ENCODE measurements at regions not wholly inside any gene's neighbourhood (a gene's known extent, or its start where the extent isn't known, plus 50 kb on each side); places are given as distances from the start of the nearest gene placed in this dataset.

- H3K4me3 ChIP-seq = no peak overlapping the region
- no peaks in the 10 kb centered on the region for H3K9me3 ChIP-seq
- H3K36me3 ChIP-seq = no peaks in the 10 kb centered on the region
- no peak for DNase-seq
- H3K27me3 ChIP-seq (replicated peaks in 1 of 7) = no peaks in the 10 kb centered on the region
- no peaks in the 10 kb centered on the region for H3K4me1 ChIP-seq
- intact Hi-C loops (cut with DNase I; ENCODE audit: low total_unique reads) = no loop called here
- WGBS, 5 donors = 69 to 80% (median 76%) methylated on average over 12 of the region's 12 CpGs
- TF ChIP-seq POLR2AphosphoS5 (IDR thresholded peaks at IDR 0.05) = no peak
- TF ChIP-seq POLR2A (IDR thresholded peaks at IDR 0.05) = no peak
- TF ChIP-seq, protein P1, sequence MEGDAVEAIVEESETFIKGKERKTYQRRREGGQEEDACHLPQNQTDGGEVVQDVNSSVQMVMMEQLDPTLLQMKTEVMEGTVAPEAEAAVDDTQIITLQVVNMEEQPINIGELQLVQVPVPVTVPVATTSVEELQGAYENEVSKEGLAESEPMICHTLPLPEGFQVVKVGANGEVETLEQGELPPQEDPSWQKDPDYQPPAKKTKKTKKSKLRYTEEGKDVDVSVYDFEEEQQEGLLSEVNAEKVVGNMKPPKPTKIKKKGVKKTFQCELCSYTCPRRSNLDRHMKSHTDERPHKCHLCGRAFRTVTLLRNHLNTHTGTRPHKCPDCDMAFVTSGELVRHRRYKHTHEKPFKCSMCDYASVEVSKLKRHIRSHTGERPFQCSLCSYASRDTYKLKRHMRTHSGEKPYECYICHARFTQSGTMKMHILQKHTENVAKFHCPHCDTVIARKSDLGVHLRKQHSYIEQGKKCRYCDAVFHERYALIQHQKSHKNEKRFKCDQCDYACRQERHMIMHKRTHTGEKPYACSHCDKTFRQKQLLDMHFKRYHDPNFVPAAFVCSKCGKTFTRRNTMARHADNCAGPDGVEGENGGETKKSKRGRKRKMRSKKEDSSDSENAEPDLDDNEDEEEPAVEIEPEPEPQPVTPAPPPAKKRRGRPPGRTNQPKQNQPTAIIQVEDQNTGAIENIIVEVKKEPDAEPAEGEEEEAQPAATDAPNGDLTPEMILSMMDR (IDR thresholded peaks at IDR 0.05 in 8 of 11, conservative IDR thresholded peaks at IDR 0.05 in 3 of 11) = no peak
- H3K27ac ChIP-seq = no peak overlapping the region
Measured at GRCh38 chr10:52452600-52453493, 138.8 kb downstream of the DKK1 start.

GRCh38 chr10:52453501-52453900 lies 139.4 kb downstream of the DKK1 start:
- 92 to 98% (median 94%) methylated on average over 1 of the region's 1 CpG for WGBS, 5 donors
- intact Hi-C loops (cut with DNase I; ENCODE audit: low total_unique reads) = no loop called here
- no peak overlapping the region for H3K27ac ChIP-seq
- no peak for DNase-seq
- H3K36me3 ChIP-seq = no peaks in the 10 kb centered on the region
- TF ChIP-seq POLR2AphosphoS5 (IDR thresholded peaks at IDR 0.05) (no peak), POLR2A (IDR thresholded peaks at IDR 0.05) (no peak)
- TF ChIP-seq, protein P1 (IDR thresholded peaks at IDR 0.05 in 8 of 11, conservative IDR thresholded peaks at IDR 0.05 in 3 of 11) = no peak
- no peak overlapping the region for H3K4me3 ChIP-seq
- no peaks in the 10 kb centered on the region for H3K27me3 ChIP-seq (replicated peaks in 1 of 7)
- H3K9me3 ChIP-seq = no peaks in the 10 kb centered on the region
- H3K4me1 ChIP-seq = no peaks in the 10 kb centered on the region

DNA sequence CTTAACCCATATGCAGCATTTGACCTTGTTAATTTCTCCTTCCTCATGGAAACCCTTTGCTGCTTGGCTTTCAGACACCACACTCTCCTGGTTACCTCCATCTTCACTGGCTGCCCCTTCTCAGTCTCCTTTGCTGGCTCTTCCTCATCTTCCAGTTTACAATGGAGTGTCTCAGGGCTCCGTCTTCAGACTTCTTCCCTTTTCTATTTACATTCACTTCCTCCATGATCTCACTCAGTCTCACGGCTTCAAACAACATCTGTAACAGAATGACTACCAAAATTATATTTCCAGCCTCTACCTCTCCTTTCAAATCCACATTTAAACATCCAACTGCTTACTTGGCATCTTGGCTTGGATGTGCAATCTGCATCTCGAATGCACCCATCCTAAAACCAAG lies 140.4 kb downstream of the DKK1 start:
- intact Hi-C loops (cut with DNase I; ENCODE audit: low total_unique reads) = no loop called here
- no peak for TF ChIP-seq POLR2AphosphoS5 (IDR thresholded peaks at IDR 0.05)
- TF ChIP-seq, protein P1 (IDR thresholded peaks at IDR 0.05 in 8 of 11, conservative IDR thresholded peaks at IDR 0.05 in 3 of 11) = no peak
- TF ChIP-seq POLR2A (IDR thresholded peaks at IDR 0.05) = no peak
- Histone ChIP-seq H3K4me1 (no peaks in the 10 kb centered on the region), H3K27ac (no peak overlapping the region), H3K9me3 (no peaks in the 10 kb centered on the region), H3K36me3 (no peaks in the 10 kb centered on the region), H3K4me3 (no peak overlapping the region), H3K27me3 (replicated peaks in 1 of 7) (no peaks in the 10 kb centered on the region)
- 37 to 55% (median 46%) methylated on average over 3 of the region's 3 CpGs for WGBS, 5 donors
- DNase-seq = no peak

DNA sequence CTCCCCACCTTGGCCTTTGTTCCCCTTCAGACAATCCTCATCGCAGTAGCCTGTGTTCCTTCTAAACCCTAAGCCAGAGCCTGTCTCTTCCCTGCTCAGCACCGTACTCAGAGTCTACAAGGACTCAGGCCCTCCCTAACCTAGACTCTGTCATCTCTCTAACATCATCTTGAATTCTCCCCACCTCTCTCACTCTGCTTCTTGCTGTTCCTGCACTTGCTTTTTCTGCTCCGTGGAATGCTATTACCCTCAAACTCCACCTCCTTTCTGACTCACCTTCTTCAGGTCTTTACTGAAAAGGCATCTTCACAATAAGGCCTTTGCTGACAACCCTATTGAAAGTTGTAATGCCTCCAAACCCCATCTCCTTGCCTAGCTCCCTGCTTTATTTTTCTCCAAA lies 141.0 kb downstream of the DKK1 start:
- intact Hi-C loops (cut with DNase I; ENCODE audit: low total_unique reads) = no loop called here
- Histone ChIP-seq H3K36me3 (no peaks in the 10 kb centered on the region), H3K27me3 (replicated peaks in 1 of 7) (no peaks in the 10 kb centered on the region), H3K4me1 (no peaks in the 10 kb centered on the region), H3K9me3 (no peaks in the 10 kb centered on the region), H3K27ac (no peak overlapping the region), H3K4me3 (no peak overlapping the region)
- no peak for DNase-seq
- TF ChIP-seq, protein P1 (IDR thresholded peaks at IDR 0.05 in 8 of 11, conservative IDR thresholded peaks at IDR 0.05 in 3 of 11) = no peak
- TF ChIP-seq POLR2A (IDR thresholded peaks at IDR 0.05) (no peak), POLR2AphosphoS5 (IDR thresholded peaks at IDR 0.05) (no peak)
- 69 to 92% (median 75%) methylated on average over 3 of the region's 3 CpGs for WGBS, 5 donors
